ENCODE measurements at regions not wholly inside any gene's neighbourhood (a gene's known extent, or its start where the extent isn't known, plus 50 kb on each side); places are given as distances from the start of the nearest gene placed in this dataset.

- Histone ChIP-seq H3K27ac (replicated peaks) (no peak overlapping the region), H3K36me3 (no peaks in the 10 kb centered on the region), H3K4me3 (no peak overlapping the region), H3K4me1 (no peaks in the 10 kb centered on the region), H3K9me3 (replicated peaks) (no peaks in the 10 kb centered on the region), H3K27me3 (ENCODE audit: low read depth) (no peaks in the 10 kb centered on the region)
- no peak for TF ChIP-seq CTCF (IDR thresholded peaks at IDR 0.05; ENCODE audit: borderline replicate concordance)
- intact Hi-C loops (cut with micrococcal nuclease), result no loop called here
- no peak for DNase-seq
These were observed 921.0 kb downstream of the KCNA4 start for GRCh38 chr11:29095821-29096220.

- TF ChIP-seq CTCF (IDR thresholded peaks at IDR 0.05; ENCODE audit: borderline replicate concordance), result no peak
- no peaks in the 10 kb centered on the region for H3K9me3 ChIP-seq (replicated peaks)
- no peak overlapping the region for H3K4me3 ChIP-seq
- no peak for DNase-seq
- no peaks in the 10 kb centered on the region for H3K4me1 ChIP-seq
- H3K36me3 ChIP-seq, result no peaks in the 10 kb centered on the region
- intact Hi-C loops (cut with micrococcal nuclease), result no loop called here
- H3K27ac ChIP-seq (replicated peaks), result no peak overlapping the region
- no peaks in the 10 kb centered on the region for H3K27me3 ChIP-seq (ENCODE audit: low read depth)
These were observed 923.3 kb downstream of the KCNA4 start for GRCh38 chr11:29093416-29094120.

GRCh38 chr11:29087200-29087812, 929.5 kb downstream of the KCNA4 start:
- DNase-seq, result no peak
- intact Hi-C loops (cut with micrococcal nuclease), result no loop called here
- Histone ChIP-seq H3K4me1 (no peaks in the 10 kb centered on the region), H3K4me3 (no peak overlapping the region), H3K27ac (replicated peaks) (no peak overlapping the region), H3K27me3 (ENCODE audit: low read depth) (no peaks in the 10 kb centered on the region), H3K36me3 (no peaks in the 10 kb centered on the region), H3K9me3 (replicated peaks) (peaks cover 13% of the 10 kb centered on the region)
- TF ChIP-seq CTCF (IDR thresholded peaks at IDR 0.05; ENCODE audit: borderline replicate concordance), result no peak

- no peaks in the 10 kb centered on the region for H3K27me3 ChIP-seq (ENCODE audit: low read depth)
- H3K27ac ChIP-seq (replicated peaks), result no peak overlapping the region
- TF ChIP-seq CTCF (IDR thresholded peaks at IDR 0.05; ENCODE audit: borderline replicate concordance), result no peak
- no peaks in the 10 kb centered on the region for H3K4me1 ChIP-seq
- intact Hi-C loops (cut with micrococcal nuclease), result no loop called here
- no peak overlapping the region for H3K4me3 ChIP-seq
- no peak for DNase-seq
- H3K9me3 ChIP-seq (replicated peaks), result peaks cover 73% of the 10 kb centered on the region
- no peaks in the 10 kb centered on the region for H3K36me3 ChIP-seq
These were observed 941.1 kb downstream of the KCNA4 start for GRCh38 chr11:29075726-29076125.

- no peak overlapping the region for H3K27ac ChIP-seq (replicated peaks)
- intact Hi-C loops (cut with micrococcal nuclease), result no loop called here
- no peaks in the 10 kb centered on the region for H3K27me3 ChIP-seq (ENCODE audit: low read depth)
- no peak for DNase-seq
- H3K36me3 ChIP-seq, result no peaks in the 10 kb centered on the region
- no peak overlapping the region for H3K4me3 ChIP-seq
- H3K4me1 ChIP-seq, result no peaks in the 10 kb centered on the region
- TF ChIP-seq CTCF (IDR thresholded peaks at IDR 0.05; ENCODE audit: borderline replicate concordance), result no peak
- no peaks in the 10 kb centered on the region for H3K9me3 ChIP-seq (replicated peaks)
These were observed 953.0 kb downstream of the KCNA4 start for GRCh38 chr11:29063630-29064361.

Measured in left ventricle myocardium inferior (tissue), 1 donor.